Panc1 (cell line): ENCODE measurements at regions not wholly inside any gene's neighbourhood (a gene's known extent, or its start where the extent isn't known, plus 50 kb on each side); places are given as distances from the start of the nearest gene placed in this dataset.

ENCODE experiments used
- ATAC-seq: fragments of 200-7000 bp; cut with Tn5 transposase; 2 replicates; pipeline ENCODE4 v1.9.1; 2020; ENCODE audit warnings: mild to moderate bottlenecking, moderate library complexity
- BruUV-seq: library from RNA; stranded (reverse); fragments of 400-500 nt; replicated peaks from 2 replicates; lab custom pipeline; 2021; lab: Mats Ljungman, UMichigan
- CTCF ChIA-PET: fragments of 300-600 bp; sonication (Branson Sonifier 250); formaldehyde crosslinking; loops from one replicate; lab custom pipeline; 2022; ENCODE audit warnings: antibody characterized with exemption; lab: Charles Lee
- POLR2A ChIA-PET: fragments of 300-600 bp; sonication (Branson Sonifier 250); formaldehyde crosslinking; loops from one replicate; lab custom pipeline; 2022; ENCODE audit warnings: antibody characterized with exemption; lab: Charles Lee
- DNase-seq: peaks from one replicate; pipeline ENCODE4 v3.0.0-alpha.2; 2010; ENCODE audit warnings: low read depth, low spot score
- H3K27ac ChIP-seq: 2 replicates; pipeline ENCODE4 v1.5.1; 2011; ENCODE audit warnings: mild to moderate bottlenecking, low read length, inconsistent platforms
- H3K27me3 ChIP-seq: fragments of 200-500 bp; sonication (Bioruptor generic); 2 replicates; pipeline ENCODE4 v1.6.0; 2014; ENCODE audit warnings: low read length, inconsistent platforms; ENCODE audit not compliant: control insufficient read depth, insufficient read depth
- H3K36me3 ChIP-seq: fragments of 200-500 bp; sonication (Bioruptor generic); 2 replicates; pipeline ENCODE4 v1.5.1; 2014; ENCODE audit warnings: inconsistent platforms, mild to moderate bottlenecking, low read length, moderate library complexity; ENCODE audit not compliant: control insufficient read depth, insufficient read depth
- H3K4me1 ChIP-seq: 2 replicates; pipeline ENCODE4 v1.5.1; 2011; ENCODE audit warnings: inconsistent platforms, mild to moderate bottlenecking, low read length, moderate library complexity; ENCODE audit not compliant: control insufficient read depth, insufficient read depth
- H3K4me3 ChIP-seq, 2 experiments: 2 replicates each; pipeline ENCODE4 v1.5.1; 2011 to 2012; ENCODE audit warnings: low read depth in 2 of 2, low read length in 2 of 2, mild to moderate bottlenecking in 2 of 2, inconsistent platforms in 1 of 2, moderate library complexity in 1 of 2
- H3K9me3 ChIP-seq: fragments of 200-500 bp; sonication (Bioruptor generic); 2 replicates; pipeline ENCODE4 v1.5.1; 2014; ENCODE audit warnings: low read depth, mild to moderate bottlenecking, inconsistent platforms, low read length, moderate library complexity; ENCODE audit not compliant: control insufficient read depth, insufficient read depth
- CTCF ChIP-seq: fragments of 450-650 bp; IDR thresholded peaks from 2 replicates; pipeline ENCODE4 v1.5.1; 2017; ENCODE audit warnings: mild to moderate bottlenecking
- POLR2AphosphoS5 ChIP-seq: IDR thresholded peaks from 2 replicates; pipeline ENCODE4 v1.6.1; 2012; ENCODE audit warnings: mild to moderate bottlenecking, low read depth, low read length, moderate library complexity
- REST ChIP-seq, 2 experiments: IDR thresholded peaks; 2 replicates each; pipeline ENCODE4 v1.6.1; 2011 to 2012; ENCODE audit warnings: low read depth in 2 of 2, control low read depth in 1 of 2, low read length in 1 of 2, mild to moderate bottlenecking in 1 of 2, moderate library complexity in 1 of 2; ENCODE audit not compliant: insufficient read depth in 1 of 2
- SIN3A ChIP-seq: IDR thresholded peaks from 2 replicates; pipeline ENCODE4 v1.6.1; 2012; ENCODE audit warnings: low read depth, mild to moderate bottlenecking, low read length, moderate library complexity, borderline replicate concordance; ENCODE audit not compliant: insufficient read depth
- TCF7L2 ChIP-seq: IDR thresholded peaks from 2 replicates; pipeline ENCODE4 v1.6.1; 2011; ENCODE audit warnings: mild to moderate bottlenecking, low read depth, low read length, inconsistent platforms
- in situ Hi-C: cut with HindIII; loops from 2 replicates; pipeline ENCODE4 v1.10.0; 2016; ENCODE audit warnings: low sequenced_read_pairs, low pct_unique_long_range_greater_than_20kb
- intact Hi-C: fragments of 100-400 bp; cut with micrococcal nuclease; formaldehyde crosslinking; loops from one replicate; pipeline ENCODE4 v1.10.0; 2022; ENCODE audit not compliant: unreplicated experiment

- DNase-seq (peak; percentile 10), ATAC-seq (no peak)
- ChIA-PET POLR2A (no interaction called here), CTCF (no interaction called here)
- Histone ChIP-seq H3K4me1 (no peaks in the 10 kb centered on the region), H3K27me3 (no peaks in the 10 kb centered on the region), H3K4me3 (no peak overlapping the region), H3K27ac (no peak overlapping the region), H3K36me3 (no peaks in the 10 kb centered on the region), H3K9me3 (no peaks in the 10 kb centered on the region)
- BruUV-seq, result no TSS peak
- in situ Hi-C loops (no loop called here), intact Hi-C loops (no loop called here)
- TF ChIP-seq CTCF (peak; percentile 32; the same call in 1 of the 2 replicates), SIN3A (no peak), POLR2AphosphoS5 (no peak), REST (IDR thresholded peaks at IDR 0.05; ENCODE audit: insufficient read depth in 1 of 2, low read depth in 2 of 2, low read length in 1 of 2) (no peak)
Observed at GRCh38 chrX:8971116-8971515, 62.8 kb downstream of the FAM9B start.

- ChIA-PET CTCF (interaction anchor here (0.8 kb wide), 1 partner anchor 344 kb away, joined by 3 read pairs; no protein-coding TSS in a partner anchor), POLR2A (no interaction called here)
- Histone ChIP-seq H3K4me3 (no peak overlapping the region), H3K4me1 (no peaks in the 10 kb centered on the region), H3K27me3 (no peaks in the 10 kb centered on the region), H3K9me3 (no peaks in the 10 kb centered on the region), H3K36me3 (no peaks in the 10 kb centered on the region), H3K27ac (no peak overlapping the region)
- in situ Hi-C loops (no loop called here), intact Hi-C loops (no loop called here)
- no TSS peak for BruUV-seq
- TF ChIP-seq REST (IDR thresholded peaks at IDR 0.05; ENCODE audit: insufficient read depth in 1 of 2, low read depth in 2 of 2, low read length in 1 of 2) (no peak), POLR2AphosphoS5 (no peak), SIN3A (no peak), CTCF (no peak), TCF7L2 (no peak)
- DNase-seq, result no peak
- no peak for ATAC-seq
Observed at GRCh38 chrX:8969378-8969777, 64.5 kb downstream of the FAM9B start.
